ENCODE measurements at regions not wholly inside any gene's neighbourhood (a gene's known extent, or its start where the extent isn't known, plus 50 kb on each side); places are given as distances from the start of the nearest gene placed in this dataset.

DNA sequence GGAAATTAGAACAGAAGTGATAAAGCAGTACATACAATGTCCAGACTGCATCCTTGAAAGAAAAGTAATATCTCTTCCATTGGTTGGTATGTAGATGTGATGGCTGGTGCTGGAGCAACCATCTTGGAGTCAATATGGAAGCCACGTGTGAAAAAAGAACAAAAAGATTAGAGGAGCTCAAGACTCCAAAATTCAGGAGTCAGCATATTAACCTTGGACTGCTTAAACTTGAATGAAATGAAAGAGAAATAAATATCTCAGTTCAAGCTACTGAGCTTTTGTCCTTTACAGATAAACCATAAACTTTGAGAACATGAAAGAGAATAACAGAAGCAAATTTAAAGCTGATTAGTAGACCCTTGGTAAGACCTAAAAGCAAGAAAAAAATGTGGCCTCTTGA, 197.9 kb downstream of the HS3ST3B1 start:
- TF ChIP-seq POLR2A (IDR thresholded peaks at IDR 0.05; ENCODE audit: low read length) (no peak), GATA1 (IDR thresholded peaks at IDR 0.05; ENCODE audit: low read depth, low read length) (no peak)
